Activated CD4-positive, alpha-beta memory T cell treated with anti-CD3 and anti-CD28 coated beads for 36 hours (primary cell): ENCODE measurements at regions not wholly inside any gene's neighbourhood (a gene's known extent, or its start where the extent isn't known, plus 50 kb on each side); places are given as distances from the start of the nearest gene placed in this dataset.
"Not testable (repeated sequence)": the region's sequence is repeated elsewhere in the genome, so short reads cannot be mapped to it uniquely, and the experiment has no call there.

Experiments used
- CTCF ChIA-PET: fragments of 350-600 bp; sonication (Branson Sonifier 250); formaldehyde crosslinking; loops from one replicate; lab custom pipeline; 2021; ENCODE audit warnings: antibody characterized with exemption, inconsistent platforms; lab: Charles Lee
- POLR2A ChIA-PET: fragments of 350-600 bp; sonication (Branson Sonifier 250); formaldehyde crosslinking; loops from one replicate; lab custom pipeline; 2021; ENCODE audit warnings: antibody characterized with exemption; lab: Charles Lee
- DNase-seq: peaks from one replicate; pipeline ENCODE4 v3.0.0-alpha.2; 2020
- H3K27ac Mint-ChIP-seq: one replicate; pipeline ENCODE4 v1.8.0; 2021; ENCODE audit warnings: mixed read lengths
- H3K27me3 Mint-ChIP-seq: one replicate; pipeline ENCODE4 v1.8.0; 2021; ENCODE audit warnings: mixed read lengths
- H3K36me3 Mint-ChIP-seq: one replicate; pipeline ENCODE4 v1.8.0; 2021; ENCODE audit warnings: mixed read lengths
- H3K4me1 Mint-ChIP-seq: one replicate; pipeline ENCODE4 v1.8.0; 2021; ENCODE audit warnings: low read depth, mixed read lengths
- H3K4me3 Mint-ChIP-seq: one replicate; pipeline ENCODE4 v1.8.0; 2021; ENCODE audit warnings: mild to moderate bottlenecking, mixed read lengths
- H3K9me3 Mint-ChIP-seq: one replicate; pipeline ENCODE4 v1.8.0; 2021; ENCODE audit warnings: mixed read lengths
- intact Hi-C: fragments of 100-400 bp; cut with micrococcal nuclease; formaldehyde crosslinking; loops from one replicate; pipeline ENCODE4 v1.15.1; 2023

DNA sequence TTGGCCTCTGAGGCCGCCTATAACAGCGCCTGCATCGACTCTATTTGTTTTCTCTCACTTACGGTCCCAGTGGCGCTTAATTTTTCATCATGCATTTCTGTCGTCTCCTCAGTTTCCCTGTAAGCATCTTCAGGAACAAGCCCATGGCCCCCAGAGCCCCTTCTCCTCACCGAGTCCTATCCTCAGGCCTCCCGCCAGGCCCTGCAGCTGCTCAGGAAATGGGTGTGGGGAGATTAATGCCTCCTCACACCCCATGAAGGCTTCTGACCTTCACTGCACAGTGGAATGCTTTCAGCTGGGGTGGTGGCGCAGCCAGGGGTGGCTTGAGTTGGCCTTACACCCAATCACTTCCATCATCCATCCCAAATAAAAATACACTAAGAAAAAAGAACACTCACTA, 260.4 kb downstream of the FAM43A start:
- Mint-ChIP-seq H3K27me3 (peaks cover 3% of the 10 kb centered on the region), H3K36me3 (no peaks in the 10 kb centered on the region), H3K4me1 (no peaks in the 10 kb centered on the region), H3K9me3 (peaks cover 2% of the 10 kb centered on the region), H3K27ac (no peak overlapping the region), H3K4me3 (no peak overlapping the region)
- ChIA-PET POLR2A (no interaction called here), CTCF (no interaction called here)
- DNase-seq = no peak
- intact Hi-C loops = no loop called here

DNA sequence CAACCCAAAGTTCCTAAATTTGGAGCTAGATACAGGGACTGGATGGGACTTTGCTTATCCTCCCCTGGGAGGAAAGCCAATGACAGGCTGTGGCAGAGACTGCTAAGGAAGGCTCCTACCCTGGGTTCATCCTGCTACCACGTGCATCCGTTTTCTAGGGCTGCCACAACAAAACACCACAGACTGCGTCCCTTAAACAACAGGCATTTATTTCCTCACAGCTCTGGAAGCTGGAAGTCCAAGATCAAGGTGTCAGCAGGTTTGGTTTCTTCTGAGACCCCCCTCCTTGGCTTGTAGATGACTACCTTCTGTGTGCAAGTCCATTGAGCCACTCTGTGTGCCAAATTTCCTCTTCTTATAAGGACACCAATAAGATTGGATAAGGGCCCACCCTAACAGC, 263.9 kb downstream of the FAM43A start:
- no peaks in the 10 kb centered on the region for H3K27me3 Mint-ChIP-seq
- H3K36me3 Mint-ChIP-seq = no peaks in the 10 kb centered on the region
- ChIA-PET CTCF (no interaction called here), POLR2A (no interaction called here)
- H3K9me3 Mint-ChIP-seq = peaks cover 2% of the 10 kb centered on the region
- intact Hi-C loops = no loop called here
- no peaks in the 10 kb centered on the region for H3K4me1 Mint-ChIP-seq
- DNase-seq = no peak
- no peak overlapping the region for H3K27ac Mint-ChIP-seq
- no peak overlapping the region for H3K4me3 Mint-ChIP-seq

DNA sequence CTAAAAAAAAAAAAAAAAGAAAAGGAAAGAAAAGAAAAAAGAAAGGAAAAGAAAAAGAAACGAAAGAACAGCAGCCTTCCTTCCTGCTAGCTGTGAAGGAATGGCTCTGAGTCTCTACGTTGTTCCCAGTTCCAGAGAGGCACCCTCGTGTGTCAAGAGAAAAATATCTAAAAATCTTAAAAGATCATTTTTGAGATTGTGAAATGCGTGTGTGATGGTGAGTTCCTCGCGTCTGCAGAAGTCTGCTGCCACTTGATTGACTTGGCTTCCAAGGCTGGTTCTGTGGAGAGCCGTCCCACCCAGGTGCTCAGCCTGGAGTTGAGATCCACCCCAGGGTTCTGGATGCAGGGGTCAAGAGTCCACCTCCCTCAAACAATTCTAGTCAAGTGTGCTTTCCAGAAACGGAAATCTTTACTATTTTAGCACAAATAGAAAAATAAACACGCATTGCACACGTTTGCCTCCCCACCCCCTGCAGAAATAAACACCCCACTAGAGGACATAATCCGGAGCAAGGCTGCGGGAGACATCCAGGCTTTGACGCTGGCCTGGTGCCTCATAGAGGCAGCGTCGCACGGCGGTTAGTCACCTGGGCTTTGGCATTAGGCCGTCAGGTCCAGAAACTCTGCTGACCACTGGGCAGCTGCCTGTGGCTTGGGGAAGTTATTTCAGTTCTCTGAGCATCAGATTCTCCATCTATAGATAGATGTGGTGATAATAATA, 265.4 kb downstream of the FAM43A start:
- Mint-ChIP-seq H3K9me3 (peaks cover 2% of the 10 kb centered on the region), H3K4me3 (no peak overlapping the region), H3K27me3 (no peaks in the 10 kb centered on the region), H3K27ac (no peak overlapping the region), H3K4me1 (no peaks in the 10 kb centered on the region), H3K36me3 (no peaks in the 10 kb centered on the region)
- CTCF ChIA-PET = no interaction called here
- no peak for DNase-seq
- POLR2A ChIA-PET = no interaction called here
- intact Hi-C loops = no loop called here

DNA sequence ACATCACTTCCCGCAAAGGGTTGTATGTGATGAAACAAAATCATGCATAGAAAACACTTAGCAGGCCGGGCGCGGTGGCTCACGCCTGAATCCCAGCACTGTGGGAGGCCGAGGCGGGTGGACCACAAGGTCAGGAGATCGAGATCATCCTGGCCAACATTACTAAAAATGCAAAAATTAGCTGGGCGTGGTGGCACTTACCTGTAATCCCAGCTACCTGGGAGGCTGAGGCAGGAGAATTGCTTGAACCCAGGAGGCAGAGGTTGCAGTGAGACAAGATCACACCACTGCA, 265.9 kb downstream of the FAM43A start:
- POLR2A ChIA-PET, H3K36me3 Mint-ChIP-seq, DNase-seq, H3K4me3 Mint-ChIP-seq, CTCF ChIA-PET, H3K27me3 Mint-ChIP-seq, H3K9me3 Mint-ChIP-seq, H3K4me1 Mint-ChIP-seq, H3K27ac Mint-ChIP-seq, intact Hi-C loops: not testable (repeated sequence)

DNA sequence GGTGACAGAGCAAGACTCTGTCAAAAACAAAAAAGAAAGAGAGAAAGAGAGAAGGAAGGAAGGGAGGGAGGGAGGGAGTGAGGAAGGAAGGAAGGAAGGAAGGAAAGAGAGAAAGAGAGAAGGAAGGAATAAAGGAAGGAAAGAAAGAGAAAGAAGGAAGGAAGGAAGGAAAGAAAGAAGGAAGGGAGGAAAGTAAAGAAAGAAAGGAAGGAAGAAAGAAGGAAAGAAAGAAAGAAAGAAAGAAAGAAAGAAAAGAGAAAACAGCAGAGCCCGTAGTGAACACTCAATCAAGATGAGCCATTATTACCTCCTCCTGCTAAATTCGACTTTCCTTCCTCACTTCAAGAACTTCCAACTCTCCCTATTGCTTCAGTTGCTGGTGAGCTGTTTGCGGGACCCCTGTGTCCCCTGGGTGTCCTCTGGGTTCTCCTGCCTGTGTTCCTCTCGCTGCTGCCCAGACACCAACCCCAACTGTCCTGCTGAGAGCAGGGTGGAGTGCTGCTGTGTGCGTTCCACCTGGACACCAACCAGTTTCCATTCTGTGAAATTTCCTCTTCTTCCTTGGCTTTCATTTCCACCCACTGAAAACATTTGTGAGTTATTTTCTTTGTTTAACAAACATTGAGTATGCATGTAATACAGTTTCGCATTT, 266.4 kb downstream of the FAM43A start:
- DNase-seq = no peak
- POLR2A ChIA-PET = no interaction called here
- H3K4me3 Mint-ChIP-seq = no peak overlapping the region
- H3K9me3 Mint-ChIP-seq = peaks cover 2% of the 10 kb centered on the region
- no peaks in the 10 kb centered on the region for H3K36me3 Mint-ChIP-seq
- CTCF ChIA-PET = no interaction called here
- intact Hi-C loops = no loop called here
- H3K27me3 Mint-ChIP-seq = no peaks in the 10 kb centered on the region
- H3K27ac Mint-ChIP-seq = no peak overlapping the region
- H3K4me1 Mint-ChIP-seq = no peaks in the 10 kb centered on the region

DNA sequence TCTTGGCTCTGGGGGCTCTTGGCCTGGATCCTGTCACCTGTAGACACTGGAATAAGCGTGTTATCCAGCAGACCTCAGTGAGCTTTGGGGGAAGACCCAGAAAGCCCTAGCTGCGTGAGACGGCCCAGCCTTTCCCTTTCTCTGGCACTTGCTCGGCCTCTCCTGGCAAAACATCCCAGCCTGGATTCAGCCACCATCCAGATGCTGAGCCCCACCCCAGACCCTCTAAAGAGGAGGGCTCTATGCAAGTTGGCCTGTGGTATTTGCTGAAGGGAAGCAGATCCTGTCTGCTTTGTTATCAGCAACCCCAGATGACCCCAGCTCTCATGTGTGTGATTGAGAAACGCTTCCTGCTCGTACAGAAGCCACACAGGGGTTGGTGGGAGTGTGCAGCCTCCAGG, 267.2 kb downstream of the FAM43A start:
- H3K9me3 Mint-ChIP-seq = no peaks in the 10 kb centered on the region
- POLR2A ChIA-PET = no interaction called here
- H3K27ac Mint-ChIP-seq = no peak overlapping the region
- H3K4me3 Mint-ChIP-seq = no peak overlapping the region
- CTCF ChIA-PET = no interaction called here
- H3K27me3 Mint-ChIP-seq = no peaks in the 10 kb centered on the region
- H3K4me1 Mint-ChIP-seq = no peaks in the 10 kb centered on the region
- DNase-seq = no peak
- H3K36me3 Mint-ChIP-seq = no peaks in the 10 kb centered on the region
- intact Hi-C loops = no loop called here

DNA sequence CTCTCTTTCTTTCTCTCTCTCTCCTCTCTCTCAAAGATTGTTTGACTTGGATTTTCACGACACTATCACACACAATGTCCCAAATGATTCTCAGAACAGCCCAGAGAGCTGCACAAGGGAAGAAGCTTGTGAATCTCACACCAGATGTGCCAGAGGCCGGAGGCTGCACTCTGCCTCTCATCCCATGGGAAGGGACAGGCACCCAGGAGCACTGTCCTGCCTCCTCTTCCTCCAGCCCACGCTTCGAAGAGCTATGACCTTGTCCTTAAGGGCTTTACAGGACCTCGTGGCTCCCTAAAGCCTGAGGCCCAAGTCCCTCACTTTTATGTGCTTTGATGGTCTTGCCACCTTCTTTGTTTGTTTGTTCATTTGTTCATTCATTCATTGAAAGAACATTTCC, 267.6 kb downstream of the FAM43A start:
- Mint-ChIP-seq H3K27me3 (no peaks in the 10 kb centered on the region), H3K9me3 (no peaks in the 10 kb centered on the region), H3K4me1 (no peaks in the 10 kb centered on the region), H3K4me3 (no peak overlapping the region), H3K36me3 (no peaks in the 10 kb centered on the region), H3K27ac (no peak overlapping the region)
- ChIA-PET CTCF (interaction anchor here (1.3 kb wide), 1 partner anchor 271 kb away, joined by 4 read pairs; no protein-coding TSS in a partner anchor), POLR2A (no interaction called here)
- intact Hi-C loops = no loop called here
- DNase-seq = no peak

DNA sequence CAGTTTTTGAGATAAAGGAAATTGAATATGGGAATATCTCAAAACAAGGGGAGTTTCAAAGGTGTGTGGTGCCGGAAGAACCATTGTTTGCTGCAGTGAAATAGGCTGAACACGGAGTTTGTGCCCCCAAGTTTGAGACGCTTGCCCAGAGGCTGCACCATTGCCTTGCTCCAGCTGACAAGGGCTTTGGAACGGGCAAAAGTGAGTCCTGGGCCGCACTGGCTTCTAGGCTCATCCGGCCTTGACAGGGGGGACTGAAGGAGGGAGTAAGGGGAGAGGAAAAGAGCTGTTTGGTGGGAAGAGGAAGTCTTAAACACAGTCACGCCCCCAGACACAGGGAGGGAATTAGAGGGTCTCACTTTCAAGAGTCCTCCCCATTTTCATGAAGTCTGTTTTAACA, 269.9 kb downstream of the FAM43A start:
- no peak for DNase-seq
- H3K4me1 Mint-ChIP-seq = no peaks in the 10 kb centered on the region
- intact Hi-C loops = no loop called here
- POLR2A ChIA-PET = no interaction called here
- H3K27me3 Mint-ChIP-seq = no peaks in the 10 kb centered on the region
- H3K36me3 Mint-ChIP-seq = no peaks in the 10 kb centered on the region
- no peak overlapping the region for H3K27ac Mint-ChIP-seq
- no peak overlapping the region for H3K4me3 Mint-ChIP-seq
- no peaks in the 10 kb centered on the region for H3K9me3 Mint-ChIP-seq
- CTCF ChIA-PET = no interaction called here

DNA sequence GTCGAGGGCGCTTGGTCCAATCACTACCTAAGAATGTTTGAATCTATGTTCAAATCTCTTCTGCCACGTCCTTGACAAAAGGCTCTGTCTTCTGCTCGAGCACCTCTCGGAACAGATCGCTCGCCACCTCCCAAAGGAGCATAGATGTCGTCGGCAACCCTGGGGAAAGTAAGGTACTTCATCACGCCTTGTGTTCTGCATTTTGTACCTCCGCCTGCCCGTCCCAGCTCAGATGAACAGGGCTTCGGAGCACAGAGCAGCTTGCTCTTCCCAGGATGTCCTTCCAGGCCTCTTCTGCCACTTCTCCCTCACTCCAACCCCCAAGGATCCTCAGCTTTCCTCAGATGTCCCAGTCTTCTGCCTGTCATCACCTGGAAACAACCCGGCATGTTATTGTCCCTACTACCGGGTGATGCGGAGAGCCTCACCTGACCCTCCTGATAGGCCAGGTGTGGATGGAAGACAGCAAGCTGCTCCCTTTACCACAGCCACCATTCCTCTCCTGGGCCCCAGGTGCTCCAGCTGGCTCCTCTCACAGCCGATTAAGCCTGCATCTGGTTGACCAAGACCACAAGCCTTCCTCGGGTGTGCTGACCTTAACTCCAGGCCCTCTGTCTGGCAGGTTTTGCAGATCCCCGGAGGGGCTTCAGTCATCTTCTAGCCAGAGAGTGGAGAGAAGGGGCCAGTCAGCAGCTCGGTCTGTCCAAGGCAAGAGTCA, 270.5 kb downstream of the FAM43A start:
- Mint-ChIP-seq H3K27me3 (no peaks in the 10 kb centered on the region), H3K4me1 (no peaks in the 10 kb centered on the region), H3K9me3 (no peaks in the 10 kb centered on the region), H3K27ac (no peak overlapping the region), H3K36me3 (no peaks in the 10 kb centered on the region), H3K4me3 (no peak overlapping the region)
- DNase-seq = no peak
- CTCF ChIA-PET = no interaction called here
- intact Hi-C loops = no loop called here
- POLR2A ChIA-PET = no interaction called here

DNA sequence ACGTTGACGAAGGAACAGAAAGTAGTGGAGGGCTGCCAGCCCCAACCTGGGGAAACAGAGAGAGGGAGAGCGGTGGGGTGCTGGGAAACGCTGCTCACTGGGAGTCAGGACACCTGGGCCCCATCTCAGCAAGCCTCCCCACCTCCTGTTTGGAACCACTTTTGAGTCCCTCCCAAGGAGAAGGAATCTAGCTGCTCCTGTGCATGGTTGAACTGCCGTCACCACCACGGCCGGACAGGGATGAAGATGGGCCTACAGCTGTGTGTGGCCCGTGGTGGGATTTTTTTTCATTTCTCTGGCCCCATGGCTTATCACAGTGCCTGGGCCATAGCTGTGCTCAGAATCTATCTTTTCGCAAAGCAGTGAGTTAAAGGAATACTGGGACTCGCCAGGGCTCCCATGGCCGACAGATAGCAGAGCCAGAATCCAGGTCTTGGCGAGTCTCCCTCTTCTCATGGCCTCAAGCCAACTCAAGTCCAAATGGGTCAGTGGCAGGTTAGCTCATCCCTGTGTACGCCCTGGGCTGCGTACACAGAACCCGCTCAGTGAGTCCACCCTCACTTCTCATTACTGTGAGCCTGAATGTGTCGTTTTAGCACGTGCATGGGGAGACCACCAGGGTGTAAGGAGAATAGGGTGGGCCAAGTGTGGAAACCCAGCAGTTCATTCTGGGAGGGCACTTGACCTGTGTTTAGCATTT, 271.2 kb downstream of the FAM43A start:
- Mint-ChIP-seq H3K4me1 (no peaks in the 10 kb centered on the region), H3K9me3 (no peaks in the 10 kb centered on the region), H3K27ac (no peak overlapping the region), H3K4me3 (no peak overlapping the region), H3K27me3 (no peaks in the 10 kb centered on the region), H3K36me3 (no peaks in the 10 kb centered on the region)
- POLR2A ChIA-PET = no interaction called here
- DNase-seq = no peak
- intact Hi-C loops = no loop called here
- CTCF ChIA-PET = no interaction called here

DNA sequence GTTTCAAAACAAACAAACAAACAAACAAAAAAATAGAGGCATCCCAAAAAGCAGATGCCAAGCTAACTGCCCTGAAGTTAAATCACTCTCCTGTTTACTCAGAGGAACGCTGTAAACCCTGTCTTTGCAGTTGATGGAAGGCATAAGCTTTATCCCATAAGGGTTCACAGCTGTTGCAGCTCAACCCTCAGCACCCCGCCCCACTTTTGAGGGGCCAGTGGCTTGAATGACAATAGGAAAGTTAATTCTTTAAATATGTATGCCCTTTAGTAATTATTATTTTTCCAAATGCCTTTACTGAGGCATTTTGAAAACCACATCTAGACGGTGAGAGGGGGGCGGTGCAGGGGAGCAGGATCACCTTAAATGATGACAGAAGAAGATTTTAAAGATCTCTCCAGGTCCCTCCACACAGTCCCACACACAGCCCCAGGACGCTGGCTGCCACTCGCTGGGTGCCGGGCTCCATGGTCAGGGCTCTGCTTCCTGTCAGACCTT, 272.1 kb downstream of the FAM43A start:
- no peak overlapping the region for H3K4me3 Mint-ChIP-seq
- no peak for DNase-seq
- no peaks in the 10 kb centered on the region for H3K9me3 Mint-ChIP-seq
- H3K36me3 Mint-ChIP-seq = no peaks in the 10 kb centered on the region
- ChIA-PET CTCF (no interaction called here), POLR2A (no interaction called here)
- no peaks in the 10 kb centered on the region for H3K27me3 Mint-ChIP-seq
- no peak overlapping the region for H3K27ac Mint-ChIP-seq
- intact Hi-C loops = no loop called here
- no peaks in the 10 kb centered on the region for H3K4me1 Mint-ChIP-seq

DNA sequence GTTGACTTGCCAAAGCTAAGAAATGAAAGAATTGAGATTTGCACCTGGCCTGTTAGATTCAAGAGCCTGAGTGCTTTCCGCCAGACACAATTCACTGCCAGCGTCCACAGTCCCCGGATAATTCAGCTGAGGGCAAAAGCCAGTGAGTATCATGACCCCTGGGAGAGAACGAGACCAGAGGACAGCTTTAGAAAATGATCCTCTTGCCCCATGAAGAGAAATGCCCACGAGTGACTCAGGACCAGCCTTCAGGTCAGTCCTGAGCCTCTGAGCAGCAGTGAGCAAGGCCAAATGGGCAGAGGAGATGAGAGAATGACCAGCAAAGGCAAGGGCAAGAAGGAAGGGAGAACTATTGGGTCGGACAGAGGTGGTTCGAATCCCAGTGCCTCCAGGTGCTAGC, 273.5 kb downstream of the FAM43A start:
- Mint-ChIP-seq H3K4me1 (no peaks in the 10 kb centered on the region), H3K9me3 (no peaks in the 10 kb centered on the region), H3K27me3 (no peaks in the 10 kb centered on the region), H3K36me3 (no peaks in the 10 kb centered on the region), H3K4me3 (no peak overlapping the region), H3K27ac (no peak overlapping the region)
- ChIA-PET POLR2A (no interaction called here), CTCF (no interaction called here)
- intact Hi-C loops = no loop called here
- no peak for DNase-seq
